ENCODE measurements at regions not wholly inside any gene's neighbourhood (a gene's known extent, or its start where the extent isn't known, plus 50 kb on each side); places are given as distances from the start of the nearest gene placed in this dataset.
"Not testable (repeated sequence)": the region's sequence is repeated elsewhere in the genome, so short reads cannot be mapped to it uniquely, and the experiment has no call there.

DNA sequence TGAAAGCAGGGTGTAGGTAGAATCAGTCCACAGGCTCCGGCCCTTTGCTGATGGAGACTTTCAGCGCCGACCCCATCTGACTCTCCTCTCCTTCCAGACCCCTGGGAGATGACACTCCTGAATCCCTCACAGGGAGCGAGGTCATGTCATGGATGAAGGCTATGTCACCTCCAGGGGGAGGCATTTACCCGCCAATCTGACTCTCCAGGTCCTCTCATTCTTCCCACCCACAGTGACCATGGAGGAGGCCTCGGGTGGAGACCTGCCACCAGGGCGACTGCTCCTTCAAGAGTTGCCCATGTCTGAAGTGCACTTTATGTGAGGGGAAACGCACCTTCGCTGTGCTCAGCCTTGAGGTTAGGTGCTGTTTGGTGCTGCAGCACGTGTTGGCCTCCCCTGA lies 112.7 kb downstream of the KLF13 start:
- Histone ChIP-seq H3K4me2 (ENCODE audit: unreplicated experiment) (no peak overlapping the region), H3K36me3 (ENCODE audit: low read depth) (no peaks in the 10 kb centered on the region), H3K9me3 (ENCODE audit: low read depth) (no peaks in the 10 kb centered on the region), H3K4me3 (no peak overlapping the region), H3K27ac (no peak overlapping the region), H3K9ac (no peak overlapping the region), H3K4me1 (ENCODE audit: insufficient read depth) (peaks cover 42% of the 10 kb centered on the region), H3K27me3 (replicated peaks; ENCODE audit: insufficient read depth) (no peaks in the 10 kb centered on the region), H4K20me1 (ENCODE audit: insufficient read depth) (no peaks in the 10 kb centered on the region), H3K79me2 (ENCODE audit: insufficient read depth) (no peaks in the 10 kb centered on the region), H2AFZ (no peak overlapping the region), H3F3A (ENCODE audit: insufficient read depth) (peaks cover 33% of the 10 kb centered on the region), H3K9me2 (ENCODE audit: insufficient read depth) (no peaks in the 10 kb centered on the region)
- in situ Hi-C loops (cut with MboI) = no loop called here
- 95 to 96% methylated on average over 9 to 10 of the region's 10 CpGs for WGBS, 2 experiments (ENCODE audit: low coverage in 1 of 2, low lambda C conversion rate in 2 of 2, missing lambda C conversion rate in 2 of 2)
- no peak for TF ChIP-seq EZH2phosphoT487 (IDR thresholded peaks at IDR 0.05; ENCODE audit: insufficient read depth, low read depth)
- TF ChIP-seq EZH2 (IDR thresholded peaks at IDR 0.05; ENCODE audit: insufficient read depth, poor library complexity, severe bottlenecking) = no peak
- DNase-seq = no peak

DNA sequence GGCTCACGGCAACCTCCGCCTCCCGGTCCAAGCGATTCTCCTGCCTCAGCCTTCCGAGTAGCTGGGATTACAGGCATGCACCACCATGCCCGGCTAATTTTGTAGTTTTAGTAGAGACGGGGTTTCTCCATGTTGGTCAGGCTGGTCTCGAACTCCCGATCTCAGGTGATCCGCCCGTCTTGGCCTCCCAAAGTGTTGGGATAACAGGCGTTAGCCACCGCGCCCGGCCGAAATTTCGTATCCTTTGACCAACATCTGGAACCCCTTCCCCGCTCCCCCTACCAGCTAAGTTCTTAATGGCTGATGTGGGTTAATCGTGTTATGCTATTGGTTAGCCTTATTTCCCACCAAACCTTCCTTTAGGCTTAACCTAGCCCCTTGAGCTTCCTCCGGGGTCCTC lies 113.6 kb downstream of the KLF13 start:
- Histone ChIP-seq H2AFZ (peak overlapping the region; percentile 65), H3K9ac (peak overlapping the region; percentile 75), H3K4me2 (ENCODE audit: unreplicated experiment) (peak overlapping the region; percentile 56), H3K4me1 (ENCODE audit: insufficient read depth) (peaks cover 35% of the 10 kb centered on the region), H3F3A (ENCODE audit: insufficient read depth) (peaks cover 32% of the 10 kb centered on the region), H3K4me3 (peak overlapping the region; percentile 70)
- DNase-seq; H3K9me3 ChIP-seq (ENCODE audit: low read depth); H3K27me3 ChIP-seq (replicated peaks; ENCODE audit: insufficient read depth); H3K9me2 ChIP-seq (ENCODE audit: insufficient read depth); H3K27ac ChIP-seq; H4K20me1 ChIP-seq (ENCODE audit: insufficient read depth); in situ Hi-C loops (cut with MboI); H3K36me3 ChIP-seq (ENCODE audit: low read depth); H3K79me2 ChIP-seq (ENCODE audit: insufficient read depth): not testable (repeated sequence)
- WGBS, 2 experiments (ENCODE audit: low coverage in 1 of 2, low lambda C conversion rate in 2 of 2, missing lambda C conversion rate in 2 of 2) = 95 to 97% methylated on average over 20 of the region's 20 CpGs

DNA sequence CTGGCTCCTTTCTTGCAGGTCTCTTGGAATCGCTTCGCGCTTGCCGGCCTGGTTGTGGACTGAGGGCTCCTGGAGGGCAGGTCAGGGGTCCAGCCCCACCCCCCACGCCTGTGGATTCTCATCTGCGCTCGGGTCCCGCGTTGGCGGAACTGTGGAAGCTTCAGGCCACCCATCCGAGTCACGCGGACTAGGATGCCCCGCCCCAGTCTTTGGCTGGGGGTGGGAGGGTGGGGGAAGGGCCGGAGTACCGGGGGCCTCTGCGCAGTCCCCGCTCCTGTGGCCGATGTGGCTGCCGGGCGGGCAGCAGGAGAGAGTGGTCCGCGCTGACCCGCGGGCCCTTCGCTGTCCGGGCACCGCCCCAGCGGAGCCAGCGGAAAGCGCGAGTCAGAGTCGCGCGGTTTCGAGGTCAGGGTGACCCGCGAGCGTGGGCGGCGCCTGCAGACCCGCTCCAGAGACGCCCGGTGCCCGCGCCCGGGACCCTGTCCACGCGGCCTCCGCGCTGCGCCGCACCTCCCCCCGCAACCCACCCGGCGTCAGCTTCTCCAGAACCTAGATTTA lies 114.2 kb downstream of the KLF13 start:
- no peaks in the 10 kb centered on the region for H4K20me1 ChIP-seq (ENCODE audit: insufficient read depth)
- H3K4me2 ChIP-seq (ENCODE audit: unreplicated experiment) = peak overlapping the region; percentile 70
- peak overlapping the region; percentile 96 for H3K27ac ChIP-seq
- in situ Hi-C loops (cut with MboI) = no loop called here
- H2AFZ ChIP-seq = peak overlapping the region; percentile 65
- WGBS, 2 experiments (ENCODE audit: low coverage in 1 of 2, low lambda C conversion rate in 2 of 2, missing lambda C conversion rate in 2 of 2) = 5 to 6% methylated on average over 36 to 52 of the region's 56 CpGs
- peak; percentile 83 for DNase-seq
- peak overlapping the region; percentile 70 for H3K4me3 ChIP-seq
- peak overlapping the region; percentile 75 for H3K9ac ChIP-seq
- no peaks in the 10 kb centered on the region for H3K27me3 ChIP-seq (replicated peaks; ENCODE audit: insufficient read depth)
- no peaks in the 10 kb centered on the region for H3K36me3 ChIP-seq (ENCODE audit: low read depth)
- TF ChIP-seq EZH2phosphoT487 (IDR thresholded peaks at IDR 0.05; ENCODE audit: insufficient read depth, low read depth) (no peak), EZH2 (IDR thresholded peaks at IDR 0.05; ENCODE audit: insufficient read depth, poor library complexity, severe bottlenecking) (no peak)
- H3K79me2 ChIP-seq (ENCODE audit: insufficient read depth) = no peaks in the 10 kb centered on the region
- no peaks in the 10 kb centered on the region for H3K9me2 ChIP-seq (ENCODE audit: insufficient read depth)
- peaks cover 29% of the 10 kb centered on the region for H3K4me1 ChIP-seq (ENCODE audit: insufficient read depth)
- peaks cover 27% of the 10 kb centered on the region for H3F3A ChIP-seq (ENCODE audit: insufficient read depth)
- H3K9me3 ChIP-seq (ENCODE audit: low read depth) = no peaks in the 10 kb centered on the region

GRCh38 chr15:31442226-31442625 lies 115.6 kb downstream of the KLF13 start:
- H4K20me1 ChIP-seq (ENCODE audit: insufficient read depth) = no peaks in the 10 kb centered on the region
- H3K36me3 ChIP-seq (ENCODE audit: low read depth) = no peaks in the 10 kb centered on the region
- peak overlapping the region; percentile 96 for H3K27ac ChIP-seq
- peak overlapping the region; percentile 30 for H3K4me3 ChIP-seq
- H3K9me2 ChIP-seq (ENCODE audit: insufficient read depth) = no peaks in the 10 kb centered on the region
- H3K9me3 ChIP-seq (ENCODE audit: low read depth) = no peaks in the 10 kb centered on the region
- TF ChIP-seq EZH2phosphoT487 (IDR thresholded peaks at IDR 0.05; ENCODE audit: insufficient read depth, low read depth) (no peak), EZH2 (IDR thresholded peaks at IDR 0.05; ENCODE audit: insufficient read depth, poor library complexity, severe bottlenecking) (no peak)
- peaks cover 27% of the 10 kb centered on the region for H3F3A ChIP-seq (ENCODE audit: insufficient read depth)
- H2AFZ ChIP-seq = peak overlapping the region; percentile 11; the same call in 1 of the 2 replicates
- peak overlapping the region; percentile 75 for H3K9ac ChIP-seq
- no peaks in the 10 kb centered on the region for H3K79me2 ChIP-seq (ENCODE audit: insufficient read depth)
- in situ Hi-C loops (cut with MboI) = no loop called here
- H3K4me1 ChIP-seq (ENCODE audit: insufficient read depth) = peaks cover 28% of the 10 kb centered on the region
- 47 to 51% methylated on average over 9 of the region's 9 CpGs for WGBS, 2 experiments (ENCODE audit: low coverage in 1 of 2, low lambda C conversion rate in 2 of 2, missing lambda C conversion rate in 2 of 2)
- no peak for DNase-seq
- peak overlapping the region; percentile 73 for H3K4me2 ChIP-seq (ENCODE audit: unreplicated experiment)
- H3K27me3 ChIP-seq (replicated peaks; ENCODE audit: insufficient read depth) = no peaks in the 10 kb centered on the region

GRCh38 chr15:31442699-31443111 lies 116.1 kb downstream of the KLF13 start:
- peak; percentile 93 for DNase-seq
- Histone ChIP-seq H3F3A (ENCODE audit: insufficient read depth) (peaks cover 27% of the 10 kb centered on the region), H3K36me3 (ENCODE audit: low read depth) (no peaks in the 10 kb centered on the region), H2AFZ (peak overlapping the region; percentile 11; the same call in 1 of the 2 replicates), H3K79me2 (ENCODE audit: insufficient read depth) (no peaks in the 10 kb centered on the region), H3K4me2 (ENCODE audit: unreplicated experiment) (peak overlapping the region; percentile 73), H3K9me3 (ENCODE audit: low read depth) (no peaks in the 10 kb centered on the region), H3K27ac (peak overlapping the region; percentile 96), H3K4me1 (ENCODE audit: insufficient read depth) (peaks cover 28% of the 10 kb centered on the region), H3K9ac (peak overlapping the region; percentile 75), H3K4me3 (peak overlapping the region; percentile 34), H4K20me1 (ENCODE audit: insufficient read depth) (no peaks in the 10 kb centered on the region), H3K9me2 (ENCODE audit: insufficient read depth) (no peaks in the 10 kb centered on the region), H3K27me3 (replicated peaks; ENCODE audit: insufficient read depth) (no peaks in the 10 kb centered on the region)
- no peak for TF ChIP-seq EZH2 (IDR thresholded peaks at IDR 0.05; ENCODE audit: insufficient read depth, poor library complexity, severe bottlenecking)
- no peak for TF ChIP-seq EZH2phosphoT487 (IDR thresholded peaks at IDR 0.05; ENCODE audit: insufficient read depth, low read depth)
- in situ Hi-C loops (cut with MboI) = no loop called here
- WGBS, 2 experiments (ENCODE audit: low coverage in 1 of 2, low lambda C conversion rate in 2 of 2, missing lambda C conversion rate in 2 of 2) = 1% methylated on average over 4 of the region's 4 CpGs

Measured in GM23248 (cell line).